Putamen (tissue), 1 donor: ENCODE measurements at regions not wholly inside any gene's neighbourhood (a gene's known extent, or its start where the extent isn't known, plus 50 kb on each side); places are given as distances from the start of the nearest gene placed in this dataset.

Experiments used
- DNase-seq: peaks from one replicate; pipeline ENCODE4 v3.0.0-alpha.2; 2016; ENCODE audit warnings: low spot score

GRCh38 chr2:176502619-176503018 lies 233.4 kb downstream of the MTX2 start:
- DNase-seq = no peak

GRCh38 chr2:176503776-176504175 lies 234.5 kb downstream of the MTX2 start:
- DNase-seq = no peak

GRCh38 chr2:176504440-176504839 lies 235.2 kb downstream of the MTX2 start:
- no peak for DNase-seq

- no peak for DNase-seq
Measured at GRCh38 chr2:176507786-176508185, 238.5 kb downstream of the MTX2 start.

- DNase-seq = no peak
Measured at GRCh38 chr2:176508374-176508773, 239.1 kb downstream of the MTX2 start.

GRCh38 chr2:176508984-176509740 lies 239.9 kb downstream of the MTX2 start:
- DNase-seq = no peak

GRCh38 chr2:176514276-176514675 lies 245.0 kb downstream of the MTX2 start:
- no peak for DNase-seq

- no peak for DNase-seq
Measured at GRCh38 chr2:176514805-176515500, 245.7 kb downstream of the MTX2 start.

- DNase-seq = no peak
Measured at GRCh38 chr2:176516051-176516602, 246.9 kb downstream of the MTX2 start.

GRCh38 chr2:176518823-176519222 lies 249.6 kb downstream of the MTX2 start:
- DNase-seq = no peak

- no peak for DNase-seq
Measured at GRCh38 chr2:176521878-176522670, 252.8 kb downstream of the MTX2 start.

- DNase-seq = no peak
Measured at GRCh38 chr2:176525086-176525485, 255.8 kb downstream of the MTX2 start.

GRCh38 chr2:176526995-176527901 lies 258.0 kb downstream of the MTX2 start:
- DNase-seq = no peak

- DNase-seq = no peak
Measured at GRCh38 chr2:176531608-176532007, 262.4 kb downstream of the MTX2 start.

GRCh38 chr2:176533505-176534193 lies 264.4 kb downstream of the MTX2 start:
- no peak for DNase-seq

- DNase-seq = no peak
Measured at GRCh38 chr2:176534798-176535466, 265.7 kb downstream of the MTX2 start.

- DNase-seq = no peak
Measured at GRCh38 chr2:176535467-176536113, 266.3 kb downstream of the MTX2 start.

GRCh38 chr2:176536439-176537133 lies 267.3 kb downstream of the MTX2 start:
- DNase-seq = no peak

GRCh38 chr2:176537932-176538331 lies 268.7 kb downstream of the MTX2 start:
- DNase-seq = no peak
